NCI-H1105 treated with DMSO at 0.1 percent for 48 hours (cell line): ENCODE measurements at regions not wholly inside any gene's neighbourhood (a gene's known extent, or its start where the extent isn't known, plus 50 kb on each side); places are given as distances from the start of the nearest gene placed in this dataset.
"Not testable (repeated sequence)": the region's sequence is repeated elsewhere in the genome, so short reads cannot be mapped to it uniquely, and the experiment has no call there.

ENCODE experiments used
- DNase-seq: peaks from one replicate; lab custom pipeline; 2025; lab: John Stamatoyannopoulos, UW

GRCh38 chr2:133976659-133977058, 277.2 kb upstream of the MGAT5 start:
- no peak for DNase-seq

- peak; percentile 79 for DNase-seq
These were observed 276.5 kb upstream of the MGAT5 start for GRCh38 chr2:133977405-133977804.

GRCh38 chr2:133982256-133982655, 271.6 kb upstream of the MGAT5 start:
- DNase-seq, result no peak

- DNase-seq, result no peak
These were observed 268.3 kb upstream of the MGAT5 start for GRCh38 chr2:133985563-133985962.

- no peak for DNase-seq
These were observed 267.6 kb upstream of the MGAT5 start for GRCh38 chr2:133986081-133986837.

- DNase-seq, result no peak
These were observed 266.7 kb upstream of the MGAT5 start for GRCh38 chr2:133986881-133987795.

GRCh38 chr2:133988316-133988891, 265.5 kb upstream of the MGAT5 start:
- DNase-seq, result no peak

GRCh38 chr2:133991606-133992168, 262.2 kb upstream of the MGAT5 start:
- DNase-seq, result no peak

GRCh38 chr2:133992454-133992853, 261.4 kb upstream of the MGAT5 start:
- DNase-seq, result no peak

- no peak for DNase-seq
These were observed 260.7 kb upstream of the MGAT5 start for GRCh38 chr2:133993160-133993559.

GRCh38 chr2:133998726-133999125, 255.1 kb upstream of the MGAT5 start:
- DNase-seq, result not testable (repeated sequence)

GRCh38 chr2:134002391-134002790, 251.5 kb upstream of the MGAT5 start:
- DNase-seq, result no peak

- DNase-seq, result no peak
These were observed 251.0 kb upstream of the MGAT5 start for GRCh38 chr2:134002921-134003320.

- DNase-seq, result no peak
These were observed 249.4 kb upstream of the MGAT5 start for GRCh38 chr2:134004467-134004866.

GRCh38 chr2:134008837-134009236, 245.0 kb upstream of the MGAT5 start:
- no peak for DNase-seq

GRCh38 chr2:134009440-134009839, 244.4 kb upstream of the MGAT5 start:
- no peak for DNase-seq

GRCh38 chr2:134009906-134010305, 244.0 kb upstream of the MGAT5 start:
- DNase-seq, result not testable (repeated sequence)

GRCh38 chr2:134011936-134012586, 241.8 kb upstream of the MGAT5 start:
- DNase-seq, result no peak

GRCh38 chr2:134014196-134014960, 239.5 kb upstream of the MGAT5 start:
- DNase-seq, result no peak

- no peak for DNase-seq
These were observed 234.0 kb upstream of the MGAT5 start for GRCh38 chr2:134019871-134020270.

- DNase-seq, result no peak
These were observed 233.3 kb upstream of the MGAT5 start for GRCh38 chr2:134020608-134021007.
